ENCODE measurements at regions not wholly inside any gene's neighbourhood (a gene's known extent, or its start where the extent isn't known, plus 50 kb on each side); places are given as distances from the start of the nearest gene placed in this dataset.

DNA sequence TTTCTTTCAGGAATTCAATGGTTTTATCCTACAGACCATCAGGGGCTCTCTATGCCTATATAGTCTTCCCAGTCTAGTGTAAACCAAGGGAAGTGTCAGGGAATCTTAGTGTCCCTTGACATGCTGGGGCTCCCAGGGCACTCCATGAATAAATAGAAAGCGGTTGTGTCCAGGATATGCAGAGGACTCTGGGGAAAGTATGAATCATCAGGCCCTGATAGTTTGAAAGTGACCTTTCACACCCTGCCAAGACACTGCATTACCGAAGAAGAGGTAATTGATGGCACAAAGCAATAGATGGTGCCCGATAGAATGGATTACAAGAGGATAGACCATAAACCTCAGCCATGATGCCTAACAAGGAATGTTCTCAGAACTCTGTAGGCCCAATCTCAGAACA lies 163.3 kb upstream of the DAPK1 start (continued):
- TF ChIP-seq, protein P1, sequence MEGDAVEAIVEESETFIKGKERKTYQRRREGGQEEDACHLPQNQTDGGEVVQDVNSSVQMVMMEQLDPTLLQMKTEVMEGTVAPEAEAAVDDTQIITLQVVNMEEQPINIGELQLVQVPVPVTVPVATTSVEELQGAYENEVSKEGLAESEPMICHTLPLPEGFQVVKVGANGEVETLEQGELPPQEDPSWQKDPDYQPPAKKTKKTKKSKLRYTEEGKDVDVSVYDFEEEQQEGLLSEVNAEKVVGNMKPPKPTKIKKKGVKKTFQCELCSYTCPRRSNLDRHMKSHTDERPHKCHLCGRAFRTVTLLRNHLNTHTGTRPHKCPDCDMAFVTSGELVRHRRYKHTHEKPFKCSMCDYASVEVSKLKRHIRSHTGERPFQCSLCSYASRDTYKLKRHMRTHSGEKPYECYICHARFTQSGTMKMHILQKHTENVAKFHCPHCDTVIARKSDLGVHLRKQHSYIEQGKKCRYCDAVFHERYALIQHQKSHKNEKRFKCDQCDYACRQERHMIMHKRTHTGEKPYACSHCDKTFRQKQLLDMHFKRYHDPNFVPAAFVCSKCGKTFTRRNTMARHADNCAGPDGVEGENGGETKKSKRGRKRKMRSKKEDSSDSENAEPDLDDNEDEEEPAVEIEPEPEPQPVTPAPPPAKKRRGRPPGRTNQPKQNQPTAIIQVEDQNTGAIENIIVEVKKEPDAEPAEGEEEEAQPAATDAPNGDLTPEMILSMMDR (conservative IDR thresholded peaks at IDR 0.05; ENCODE audit: low read depth in 2 of 2) = no peak
- no peak for TF ChIP-seq EZH2phosphoT487 (IDR thresholded peaks at IDR 0.05; ENCODE audit: unreplicated experiment)
- no peak for TF ChIP-seq JUNB (IDR thresholded peaks at IDR 0.05; ENCODE audit: unreplicated experiment)

- no peak for ATAC-seq
- peak; percentile 16 for DNase-seq (ENCODE audit: low spot score)
- no peak overlapping the region for H3K4me3 ChIP-seq
These were observed 161.3 kb upstream of the DAPK1 start for GRCh38 chr9:87336407-87336806.

DNA sequence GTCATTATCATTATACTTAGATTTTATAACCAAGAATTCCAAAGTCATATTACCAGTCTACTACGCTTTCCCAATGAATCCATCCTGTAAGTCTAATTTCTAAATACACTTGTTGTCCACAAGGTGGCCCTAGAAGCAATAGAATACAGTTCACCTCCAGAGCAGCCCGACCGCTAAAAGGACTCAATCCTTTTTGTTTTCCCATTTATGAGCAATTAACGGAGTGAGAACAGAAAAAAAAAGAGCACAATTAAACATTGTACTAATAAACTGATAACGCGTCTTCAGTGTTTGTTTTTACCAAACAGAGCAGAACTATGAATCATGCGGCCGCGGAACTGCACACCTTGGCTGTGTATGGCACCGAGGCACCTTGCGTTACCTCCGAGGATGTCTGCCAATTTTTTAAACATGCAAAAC lies 160.7 kb upstream of the DAPK1 start:
- H3K9me2 ChIP-seq (ENCODE audit: insufficient read depth) = no peaks in the 10 kb centered on the region; the same call in 1 of the 2 replicates
- no peak overlapping the region for H2AFZ ChIP-seq
- peaks cover 2% of the 10 kb centered on the region; the same call in 2 of the 3 replicates for H3K36me3 Mint-ChIP-seq (ENCODE audit: low read depth)
- H3F3A ChIP-seq (replicated peaks; ENCODE audit: low read depth) = no peaks in the 10 kb centered on the region
- peaks cover 16% of the 10 kb centered on the region for H3K4me1 ChIP-seq (ENCODE audit: insufficient read depth)
- no peaks in the 10 kb centered on the region for H3K27me3 ChIP-seq (ENCODE audit: insufficient read depth)
- H3K36me3 ChIP-seq (ENCODE audit: insufficient read depth) = no peaks in the 10 kb centered on the region
- no peak overlapping the region for H3K27ac Mint-ChIP-seq
- H3K27me3 Mint-ChIP-seq (ENCODE audit: insufficient read depth, low read depth, poor library complexity) = peaks cover 5% of the 10 kb centered on the region
- H3K4me1 Mint-ChIP-seq = peaks cover 32% of the 10 kb centered on the region
- H3K4me3 Mint-ChIP-seq = peak overlapping the region; percentile 69
- TF ChIP-seq, protein P1 (conservative IDR thresholded peaks at IDR 0.05; ENCODE audit: low read depth in 2 of 2) = peak; percentile 78 to 91
- TF ChIP-seq ZNF462 (CRISPR knock-in tag; IDR thresholded peaks at IDR 0.05) = no peak
- ATAC-seq (peak; percentile 69), DNase-seq (ENCODE audit: low spot score) (peak; percentile 94)
- no peaks in the 10 kb centered on the region for H4K20me1 ChIP-seq (replicated peaks; ENCODE audit: insufficient read depth)
- peaks cover 10% of the 10 kb centered on the region for H3K9me3 Mint-ChIP-seq
- H3K79me2 ChIP-seq (replicated peaks; ENCODE audit: insufficient read depth) = no peaks in the 10 kb centered on the region
- H3K4me3 ChIP-seq = peak overlapping the region; percentile 49
- peak overlapping the region; percentile 75 for H3K4me2 ChIP-seq
- H3K27ac ChIP-seq (ENCODE audit: low read depth) = peak overlapping the region; percentile 96

More at GRCh38 chr9:87336407-87336806, 161.3 kb upstream of the DAPK1 start:
- Histone ChIP-seq H2AFZ (no peak overlapping the region), H3K27me3 (ENCODE audit: insufficient read depth) (no peaks in the 10 kb centered on the region), H3K4me2 (no peak overlapping the region), H3F3A (replicated peaks; ENCODE audit: low read depth) (no peaks in the 10 kb centered on the region), H3K4me1 (ENCODE audit: insufficient read depth) (peaks cover 16% of the 10 kb centered on the region), H3K79me2 (replicated peaks; ENCODE audit: insufficient read depth) (no peaks in the 10 kb centered on the region), H3K27ac (ENCODE audit: low read depth) (no peak overlapping the region), H4K20me1 (replicated peaks; ENCODE audit: insufficient read depth) (no peaks in the 10 kb centered on the region), H3K9me2 (ENCODE audit: insufficient read depth) (no peaks in the 10 kb centered on the region; the same call in 1 of the 2 replicates), H3K36me3 (ENCODE audit: insufficient read depth) (no peaks in the 10 kb centered on the region; the same call in 1 of the 2 replicates)
- peaks cover 5% of the 10 kb centered on the region for H3K27me3 Mint-ChIP-seq (ENCODE audit: insufficient read depth, low read depth, poor library complexity)
- peaks cover 7% of the 10 kb centered on the region; the same call in 2 of the 3 replicates for H3K36me3 Mint-ChIP-seq (ENCODE audit: low read depth)
- H3K4me1 Mint-ChIP-seq = peaks cover 32% of the 10 kb centered on the region
- H3K27ac Mint-ChIP-seq = no peak overlapping the region
- H3K4me3 Mint-ChIP-seq = no peak overlapping the region
- peaks cover 15% of the 10 kb centered on the region for H3K9me3 Mint-ChIP-seq
- TF ChIP-seq, protein P1 (conservative IDR thresholded peaks at IDR 0.05; ENCODE audit: low read depth in 2 of 2) = peak in 1 of 2 experiments; percentile 47; a peak in 2 of 4 replicates
- TF ChIP-seq STAT1 (IDR thresholded peaks at IDR 0.05; ENCODE audit: unreplicated experiment) = no peak
